ENCODE measurements at regions not wholly inside any gene's neighbourhood (a gene's known extent, or its start where the extent isn't known, plus 50 kb on each side); places are given as distances from the start of the nearest gene placed in this dataset.

DNA sequence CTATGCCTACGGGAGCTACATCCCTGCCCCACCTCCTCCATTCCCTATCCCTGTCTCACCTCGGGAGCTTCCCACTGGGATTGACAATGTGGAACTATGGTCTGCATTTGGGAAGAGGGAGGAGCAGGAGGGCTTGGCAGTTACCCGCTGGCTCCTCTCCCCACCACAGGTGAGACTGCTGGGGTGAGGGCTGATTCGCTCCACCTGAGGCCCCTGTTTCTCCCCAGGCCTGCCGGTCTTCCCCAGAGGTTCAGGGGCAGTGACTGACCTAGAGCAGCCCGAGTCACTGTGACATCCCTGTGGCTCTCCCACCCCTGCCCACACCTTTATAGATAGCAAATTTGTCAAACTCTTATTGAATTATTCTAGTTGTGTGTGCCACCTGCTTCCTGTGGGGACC is 252.6 kb downstream of the GLRX3 start:
- TF ChIP-seq POLR2A (IDR thresholded peaks at IDR 0.05) = no peak
- TF ChIP-seq, protein P1, sequence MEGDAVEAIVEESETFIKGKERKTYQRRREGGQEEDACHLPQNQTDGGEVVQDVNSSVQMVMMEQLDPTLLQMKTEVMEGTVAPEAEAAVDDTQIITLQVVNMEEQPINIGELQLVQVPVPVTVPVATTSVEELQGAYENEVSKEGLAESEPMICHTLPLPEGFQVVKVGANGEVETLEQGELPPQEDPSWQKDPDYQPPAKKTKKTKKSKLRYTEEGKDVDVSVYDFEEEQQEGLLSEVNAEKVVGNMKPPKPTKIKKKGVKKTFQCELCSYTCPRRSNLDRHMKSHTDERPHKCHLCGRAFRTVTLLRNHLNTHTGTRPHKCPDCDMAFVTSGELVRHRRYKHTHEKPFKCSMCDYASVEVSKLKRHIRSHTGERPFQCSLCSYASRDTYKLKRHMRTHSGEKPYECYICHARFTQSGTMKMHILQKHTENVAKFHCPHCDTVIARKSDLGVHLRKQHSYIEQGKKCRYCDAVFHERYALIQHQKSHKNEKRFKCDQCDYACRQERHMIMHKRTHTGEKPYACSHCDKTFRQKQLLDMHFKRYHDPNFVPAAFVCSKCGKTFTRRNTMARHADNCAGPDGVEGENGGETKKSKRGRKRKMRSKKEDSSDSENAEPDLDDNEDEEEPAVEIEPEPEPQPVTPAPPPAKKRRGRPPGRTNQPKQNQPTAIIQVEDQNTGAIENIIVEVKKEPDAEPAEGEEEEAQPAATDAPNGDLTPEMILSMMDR (IDR thresholded peaks at IDR 0.05) = no peak

All from right lobe of liver (tissue), 4 donors.